HepG2 (cell line): ENCODE measurements at regions not wholly inside any gene's neighbourhood (a gene's known extent, or its start where the extent isn't known, plus 50 kb on each side); places are given as distances from the start of the nearest gene placed in this dataset.

Experiments
- ZFP41 ChIP-seq: sonication (generic); formaldehyde crosslinking; IDR thresholded peaks from 2 replicates; pipeline ENCODE4 v1.4.0; 2020; ENCODE audit warnings: mild to moderate bottlenecking, missing genetic modification reagents, borderline replicate concordance
- ZZZ3 ChIP-seq: sonication (generic); formaldehyde crosslinking; IDR thresholded peaks from 2 replicates; pipeline ENCODE4 v1.4.0; 2020; ENCODE audit warnings: missing genetic modification reagents, mild to moderate bottlenecking, borderline replicate concordance

DNA sequence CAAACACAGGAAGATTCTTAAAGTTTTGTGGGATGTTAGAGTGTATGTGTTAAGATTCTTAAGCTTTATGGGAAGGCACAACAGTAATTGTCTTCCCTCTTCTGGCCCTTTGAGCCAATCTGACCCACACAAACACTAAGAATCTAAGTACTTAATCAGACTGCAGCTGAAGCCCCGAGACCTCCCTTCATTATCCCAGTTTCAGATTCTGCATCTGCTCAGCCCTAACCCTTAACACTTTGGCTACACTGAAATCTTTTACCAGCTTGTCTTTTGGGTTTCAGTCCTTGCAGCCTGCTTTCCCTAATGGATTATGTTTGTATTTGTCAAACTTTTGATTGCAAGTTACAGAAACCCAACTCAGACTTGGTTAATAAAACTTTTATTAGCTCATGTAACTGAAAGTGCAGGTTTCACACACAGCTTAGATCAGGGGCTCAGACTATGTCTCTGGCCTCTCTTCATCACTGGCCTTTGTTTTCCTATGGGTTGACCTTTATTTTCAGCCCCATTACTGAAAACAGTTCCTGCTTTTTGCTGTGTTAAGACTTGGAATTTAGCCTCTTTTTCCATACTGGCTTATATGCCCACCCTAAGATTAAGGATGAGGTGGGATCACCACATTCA lies 71.5 kb downstream of the COX7C start:
- TF ChIP-seq ZFP41 (CRISPR knock-in tag) = no peak
- TF ChIP-seq ZZZ3 (CRISPR knock-in tag) = no peak
